H9 (cell line): ENCODE measurements at regions not wholly inside any gene's neighbourhood (a gene's known extent, or its start where the extent isn't known, plus 50 kb on each side); places are given as distances from the start of the nearest gene placed in this dataset.

ENCODE experiments used
- DNase-seq: peaks from one replicate; pipeline ENCODE4 v3.0.0-alpha.2; 2017
- H2AFZ ChIP-seq: one replicate; pipeline ENCODE4 v1.6.1; 2013; ENCODE audit warnings: mild to moderate bottlenecking, low read length, control low read depth, moderate library complexity
- H2AK5ac ChIP-seq: 2 replicates; pipeline ENCODE4 v1.6.1; 2013; ENCODE audit warnings: low read length, control low read depth, mixed read lengths; ENCODE audit not compliant: insufficient read length
- H2BK120ac ChIP-seq: one replicate; pipeline ENCODE4 v1.6.1; 2013; ENCODE audit warnings: low read depth, mild to moderate bottlenecking, low read length, control low read depth, inconsistent platforms; ENCODE audit not compliant: poor library complexity, severe bottlenecking
- H2BK12ac ChIP-seq: 2 replicates; pipeline ENCODE4 v1.6.1; 2013; ENCODE audit warnings: low read length, control low read depth, mixed read lengths, low read depth; ENCODE audit not compliant: insufficient read length
- H2BK15ac ChIP-seq: 2 replicates; pipeline ENCODE4 v1.6.1; 2013; ENCODE audit warnings: low read depth, low read length, control low read depth
- H2BK20ac ChIP-seq: one replicate; pipeline ENCODE4 v1.6.1; 2013; ENCODE audit warnings: low read depth, mild to moderate bottlenecking, low read length, control low read depth, inconsistent platforms; ENCODE audit not compliant: poor library complexity, severe bottlenecking
- H2BK5ac ChIP-seq: 2 replicates; pipeline ENCODE4 v1.6.1; 2013; ENCODE audit warnings: low read length, control low read depth, mixed read lengths; ENCODE audit not compliant: insufficient read length
- H3K14ac ChIP-seq: 2 replicates; pipeline ENCODE4 v1.6.1; 2013; ENCODE audit warnings: low read length, control low read depth; ENCODE audit not compliant: insufficient read depth
- H3K18ac ChIP-seq: 2 replicates; pipeline ENCODE4 v1.6.1; 2013; ENCODE audit warnings: low read depth, mild to moderate bottlenecking, mixed read lengths, low read length, control low read depth; ENCODE audit not compliant: insufficient read length
- H3K23ac ChIP-seq: 2 replicates; pipeline ENCODE4 v1.6.1; 2013; ENCODE audit warnings: low read length, control low read depth, mixed read lengths, low read depth; ENCODE audit not compliant: insufficient read length
- H3K23me2 ChIP-seq: 2 replicates; pipeline ENCODE4 v1.6.1; 2013; ENCODE audit warnings: low read depth, mild to moderate bottlenecking, mixed read lengths, low read length, control low read depth; ENCODE audit not compliant: insufficient read length, poor library complexity, severe bottlenecking
- H3K27ac ChIP-seq: 2 replicates; pipeline ENCODE4 v1.5.1; 2013; ENCODE audit warnings: low read length, control low read depth, mixed read lengths, low read depth; ENCODE audit not compliant: insufficient read length
- H3K27me3 ChIP-seq: 2 replicates; pipeline ENCODE4 v1.6.1; 2013; ENCODE audit warnings: low read length, control low read depth, inconsistent platforms; ENCODE audit not compliant: insufficient read depth
- H3K4ac ChIP-seq: 2 replicates; pipeline ENCODE4 v1.6.1; 2013; ENCODE audit warnings: low read depth, mild to moderate bottlenecking, control low read depth, inconsistent platforms, low read length, moderate library complexity
- H3K4me1 ChIP-seq: 2 replicates; pipeline ENCODE4 v1.6.1; 2013; ENCODE audit warnings: low read length, control low read depth, inconsistent platforms; ENCODE audit not compliant: insufficient read depth
- H3K4me2 ChIP-seq: 2 replicates; pipeline ENCODE4 v1.6.1; 2013; ENCODE audit warnings: low read length, control low read depth, mixed read lengths; ENCODE audit not compliant: insufficient read length, insufficient read depth
- H3K56ac ChIP-seq: 2 replicates; pipeline ENCODE4 v1.6.1; 2013; ENCODE audit warnings: low read depth, mild to moderate bottlenecking, mixed read lengths, low read length, control low read depth; ENCODE audit not compliant: insufficient read length
- H3K79me1 ChIP-seq: 2 replicates; pipeline ENCODE4 v1.6.1; 2013; ENCODE audit warnings: low read depth, mild to moderate bottlenecking, moderate library complexity, low read length, control low read depth, inconsistent platforms; ENCODE audit not compliant: insufficient read depth, poor library complexity, severe bottlenecking
- H3K79me2 ChIP-seq: 2 replicates; pipeline ENCODE4 v1.6.1; 2013; ENCODE audit warnings: low read length, control low read depth, inconsistent platforms; ENCODE audit not compliant: insufficient read depth
- H3K9ac ChIP-seq: 2 replicates; pipeline ENCODE4 v1.6.1; 2013; ENCODE audit warnings: low read length, control low read depth, mixed read lengths; ENCODE audit not compliant: insufficient read length; ENCODE audit errors: extremely low read depth
- H3K9me3 ChIP-seq: one replicate; pipeline ENCODE4 v1.6.1; 2013; ENCODE audit warnings: low read depth, low read length, inconsistent platforms; ENCODE audit not compliant: control insufficient read depth
- H3T11ph ChIP-seq: one replicate; pipeline ENCODE4 v1.6.1; 2013; ENCODE audit warnings: mild to moderate bottlenecking, low read length, control low read depth, inconsistent platforms
- H4K20me1 ChIP-seq: one replicate; pipeline ENCODE4 v1.6.1; 2013; ENCODE audit not compliant: control insufficient read depth, insufficient read length, insufficient read depth
- H4K5ac ChIP-seq: 2 replicates; pipeline ENCODE4 v1.6.1; 2013; ENCODE audit warnings: low read depth, mild to moderate bottlenecking, mixed read lengths, low read length, control low read depth; ENCODE audit not compliant: insufficient read length
- H4K8ac ChIP-seq: replicated peaks from 2 replicates; pipeline ENCODE4 v1.6.1; 2013; ENCODE audit warnings: low read length, control low read depth, mixed read lengths, low read depth; ENCODE audit not compliant: insufficient read length
- H4K91ac ChIP-seq: 2 replicates; pipeline ENCODE4 v1.6.1; 2013; ENCODE audit warnings: low read depth, mild to moderate bottlenecking, moderate library complexity, mixed read lengths, low read length, control low read depth; ENCODE audit not compliant: insufficient read length
- H3K27ac Mint-ChIP-seq, 3 experiments: 2 replicates in 2 of 3; 3 replicates in 1 of 3; pipeline ENCODE4 v1.8.0; 2020 to 2021; ENCODE audit warnings: mixed read lengths in 3 of 3, mild to moderate bottlenecking in 1 of 3, moderate library complexity in 1 of 3
- H3K27me3 Mint-ChIP-seq: 2 replicates; pipeline ENCODE4 v1.8.0; 2021; ENCODE audit warnings: low read depth, mild to moderate bottlenecking, moderate library complexity, mixed read lengths
- H3K36me3 Mint-ChIP-seq, 3 experiments: 2 replicates in 2 of 3; 3 replicates in 1 of 3; pipeline ENCODE4 v1.8.0; 2020 to 2021; ENCODE audit warnings: low read depth in 3 of 3, mixed read lengths in 3 of 3; ENCODE audit not compliant: insufficient read depth in 1 of 3
- H3K4me1 Mint-ChIP-seq, 2 experiments: 2 replicates each; pipeline ENCODE4 v1.8.0; 2020; ENCODE audit warnings: mixed read lengths in 2 of 2
- H3K4me3 Mint-ChIP-seq, 2 experiments: 2 replicates in 1 of 2; 3 replicates in 1 of 2; pipeline ENCODE4 v1.8.0; 2020 to 2021; ENCODE audit warnings: mild to moderate bottlenecking in 2 of 2, mixed read lengths in 2 of 2, moderate library complexity in 1 of 2
- H3K9me3 Mint-ChIP-seq, 2 experiments: 2 replicates in 1 of 2; 3 replicates in 1 of 2; pipeline ENCODE4 v1.8.0; 2020; ENCODE audit warnings: mild to moderate bottlenecking in 2 of 2, mixed read lengths in 2 of 2, moderate library complexity in 1 of 2
- CTCF ChIP-seq: fragments of 200-600 bp; sonication (generic); conservative IDR thresholded peaks from 3 replicates; pipeline ENCODE4 v1.8.0; 2021; ENCODE audit warnings: antibody characterized with exemption, mild to moderate bottlenecking
- WGBS: extraction: QIAGEN DNeasy Blood & Tissue Kit; methylation state at CpG from one replicate; pipeline ENCODE4 v1.1.7; 2013; ENCODE audit warnings: missing lambda C conversion rate, low lambda C conversion rate, mixed read lengths; ENCODE audit not compliant: insufficient read length; ENCODE audit errors: extremely low coverage; 5-methylcytosine and 5-hydroxymethylcytosine counted together

GRCh38 chr4:159702200-159702599 lies 599.3 kb downstream of the RAPGEF2 start:
- no peak overlapping the region for H2BK15ac ChIP-seq
- H3K4me2 ChIP-seq = no peak overlapping the region
- peak overlapping the region in 2 of 3 experiments; percentile 37 to 80; a peak in 2 of 7 replicates for H3K27ac Mint-ChIP-seq
- no peaks in the 10 kb centered on the region for H3K27me3 ChIP-seq
- no peak overlapping the region for H3K4ac ChIP-seq
- H3T11ph ChIP-seq = no peak overlapping the region
- no peaks in the 10 kb centered on the region for H3K4me1 Mint-ChIP-seq
- H2BK20ac ChIP-seq = no peak overlapping the region
- no peak overlapping the region for H4K8ac ChIP-seq
- H3K9ac ChIP-seq = no peak overlapping the region
- no peak overlapping the region for H3K14ac ChIP-seq
- WGBS = no CpG with 5 or more reads among the region's 2 CpGs
- H2AK5ac ChIP-seq = no peak overlapping the region
- no peaks in the 10 kb centered on the region for H3K23me2 ChIP-seq
- H2AFZ ChIP-seq = no peak overlapping the region
- H3K4me3 Mint-ChIP-seq = no peak overlapping the region
- H3K79me1 ChIP-seq = no peaks in the 10 kb centered on the region
- no peak overlapping the region for H3K18ac ChIP-seq
- H2BK120ac ChIP-seq = no peak overlapping the region
- no peak overlapping the region for H4K91ac ChIP-seq
- H3K4me1 ChIP-seq = no peaks in the 10 kb centered on the region
- no peak overlapping the region for H3K56ac ChIP-seq
- H2BK12ac ChIP-seq = no peak overlapping the region
- H3K79me2 ChIP-seq = no peaks in the 10 kb centered on the region
- H4K20me1 ChIP-seq = no peaks in the 10 kb centered on the region
- H2BK5ac ChIP-seq = no peak overlapping the region
- H3K27ac ChIP-seq = no peak overlapping the region
- DNase-seq = no peak
- H4K5ac ChIP-seq = no peak overlapping the region
- H3K23ac ChIP-seq = no peak overlapping the region
- H3K9me3 Mint-ChIP-seq = peaks cover 0 to 3% of the 10 kb centered on the region in 2 experiments; a peak in 2 of 5 replicates
- no peak for TF ChIP-seq CTCF
- H3K27me3 Mint-ChIP-seq = no peaks in the 10 kb centered on the region
- no peaks in the 10 kb centered on the region for H3K9me3 ChIP-seq
- peaks cover 0 to 5% (median 1%) of the 10 kb centered on the region in 3 experiments; a peak in 4 of 7 replicates for H3K36me3 Mint-ChIP-seq
